WTC11 (cell line): ENCODE measurements at regions not wholly inside any gene's neighbourhood (a gene's known extent, or its start where the extent isn't known, plus 50 kb on each side); places are given as distances from the start of the nearest gene placed in this dataset.

Experiments used
- MYBL2 ChIP-seq: sonication (generic); formaldehyde crosslinking; IDR thresholded peaks from 2 replicates; pipeline ENCODE4 v1.8.1; 2023; ENCODE audit warnings: mild to moderate bottlenecking, moderate library complexity, missing genetic modification reagents
- STAT6 ChIP-seq: sonication (generic); formaldehyde crosslinking; conservative IDR thresholded peaks from 2 replicates; pipeline ENCODE4 v1.8.1; 2023; ENCODE audit warnings: mild to moderate bottlenecking, low read depth, missing genetic modification reagents, moderate library complexity
- USF2 ChIP-seq: sonication (generic); formaldehyde crosslinking; IDR thresholded peaks from 2 replicates; pipeline ENCODE4 v1.8.1; 2023; ENCODE audit warnings: mild to moderate bottlenecking, missing genetic modification reagents, moderate library complexity
- TF ChIP-seq, protein P1 (sequence below): sonication (generic); formaldehyde crosslinking; IDR thresholded peaks from 2 replicates; pipeline ENCODE4 v1.8.1; 2023; ENCODE audit warnings: mild to moderate bottlenecking, missing genetic modification reagents, borderline replicate concordance
- TF ChIP-seq, protein P2 (sequence below): fragments of 200-600 bp; IDR thresholded peaks from 2 replicates; pipeline ENCODE4 v1.8.0; 2022; ENCODE audit warnings: antibody characterized with exemption
- TF ChIP-seq, protein P3 (sequence below): sonication (generic); formaldehyde crosslinking; IDR thresholded peaks from 2 replicates; pipeline ENCODE4 v1.8.1; 2022; ENCODE audit warnings: low read depth, missing genetic modification reagents, borderline replicate concordance
- TF ChIP-seq, protein P4 (sequence below): sonication (generic); formaldehyde crosslinking; IDR thresholded peaks from 2 replicates; pipeline ENCODE4 v1.8.0; 2022; ENCODE audit warnings: mild to moderate bottlenecking, missing genetic modification reagents

DNA sequence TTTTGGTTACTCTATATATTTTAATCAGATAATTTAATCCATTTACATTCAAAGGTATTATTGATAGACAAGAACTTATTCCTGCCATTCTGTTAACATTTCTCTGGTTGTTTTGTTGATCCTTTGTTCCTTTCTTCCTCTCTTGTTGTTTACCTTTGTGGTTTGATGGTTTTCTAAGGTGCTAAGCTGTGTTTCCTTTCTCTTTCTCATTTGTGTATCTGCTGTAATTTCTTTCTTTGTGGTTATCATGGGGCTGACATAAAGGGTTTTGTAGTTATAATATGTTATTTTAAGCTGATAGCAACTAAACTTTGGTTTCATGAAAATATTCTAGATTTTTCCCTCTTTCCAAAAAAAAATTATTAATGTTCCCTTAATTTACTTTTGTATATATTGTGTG lies 179.2 kb downstream of the NDUFA10 start:
- TF ChIP-seq, protein P1, sequence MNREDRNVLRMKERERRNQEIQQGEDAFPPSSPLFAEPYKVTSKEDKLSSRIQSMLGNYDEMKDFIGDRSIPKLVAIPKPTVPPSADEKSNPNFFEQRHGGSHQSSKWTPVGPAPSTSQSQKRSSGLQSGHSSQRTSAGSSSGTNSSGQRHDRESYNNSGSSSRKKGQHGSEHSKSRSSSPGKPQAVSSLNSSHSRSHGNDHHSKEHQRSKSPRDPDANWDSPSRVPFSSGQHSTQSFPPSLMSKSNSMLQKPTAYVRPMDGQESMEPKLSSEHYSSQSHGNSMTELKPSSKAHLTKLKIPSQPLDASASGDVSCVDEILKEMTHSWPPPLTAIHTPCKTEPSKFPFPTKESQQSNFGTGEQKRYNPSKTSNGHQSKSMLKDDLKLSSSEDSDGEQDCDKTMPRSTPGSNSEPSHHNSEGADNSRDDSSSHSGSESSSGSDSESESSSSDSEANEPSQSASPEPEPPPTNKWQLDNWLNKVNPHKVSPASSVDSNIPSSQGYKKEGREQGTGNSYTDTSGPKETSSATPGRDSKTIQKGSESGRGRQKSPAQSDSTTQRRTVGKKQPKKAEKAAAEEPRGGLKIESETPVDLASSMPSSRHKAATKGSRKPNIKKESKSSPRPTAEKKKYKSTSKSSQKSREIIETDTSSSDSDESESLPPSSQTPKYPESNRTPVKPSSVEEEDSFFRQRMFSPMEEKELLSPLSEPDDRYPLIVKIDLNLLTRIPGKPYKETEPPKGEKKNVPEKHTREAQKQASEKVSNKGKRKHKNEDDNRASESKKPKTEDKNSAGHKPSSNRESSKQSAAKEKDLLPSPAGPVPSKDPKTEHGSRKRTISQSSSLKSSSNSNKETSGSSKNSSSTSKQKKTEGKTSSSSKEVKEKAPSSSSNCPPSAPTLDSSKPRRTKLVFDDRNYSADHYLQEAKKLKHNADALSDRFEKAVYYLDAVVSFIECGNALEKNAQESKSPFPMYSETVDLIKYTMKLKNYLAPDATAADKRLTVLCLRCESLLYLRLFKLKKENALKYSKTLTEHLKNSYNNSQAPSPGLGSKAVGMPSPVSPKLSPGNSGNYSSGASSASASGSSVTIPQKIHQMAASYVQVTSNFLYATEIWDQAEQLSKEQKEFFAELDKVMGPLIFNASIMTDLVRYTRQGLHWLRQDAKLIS (CRISPR knock-in tag): no peak
- no peak for TF ChIP-seq USF2 (CRISPR knock-in tag)
- TF ChIP-seq, protein P2, sequence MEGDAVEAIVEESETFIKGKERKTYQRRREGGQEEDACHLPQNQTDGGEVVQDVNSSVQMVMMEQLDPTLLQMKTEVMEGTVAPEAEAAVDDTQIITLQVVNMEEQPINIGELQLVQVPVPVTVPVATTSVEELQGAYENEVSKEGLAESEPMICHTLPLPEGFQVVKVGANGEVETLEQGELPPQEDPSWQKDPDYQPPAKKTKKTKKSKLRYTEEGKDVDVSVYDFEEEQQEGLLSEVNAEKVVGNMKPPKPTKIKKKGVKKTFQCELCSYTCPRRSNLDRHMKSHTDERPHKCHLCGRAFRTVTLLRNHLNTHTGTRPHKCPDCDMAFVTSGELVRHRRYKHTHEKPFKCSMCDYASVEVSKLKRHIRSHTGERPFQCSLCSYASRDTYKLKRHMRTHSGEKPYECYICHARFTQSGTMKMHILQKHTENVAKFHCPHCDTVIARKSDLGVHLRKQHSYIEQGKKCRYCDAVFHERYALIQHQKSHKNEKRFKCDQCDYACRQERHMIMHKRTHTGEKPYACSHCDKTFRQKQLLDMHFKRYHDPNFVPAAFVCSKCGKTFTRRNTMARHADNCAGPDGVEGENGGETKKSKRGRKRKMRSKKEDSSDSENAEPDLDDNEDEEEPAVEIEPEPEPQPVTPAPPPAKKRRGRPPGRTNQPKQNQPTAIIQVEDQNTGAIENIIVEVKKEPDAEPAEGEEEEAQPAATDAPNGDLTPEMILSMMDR: no peak
- no peak for TF ChIP-seq STAT6 (CRISPR knock-in tag)
- TF ChIP-seq MYBL2 (CRISPR knock-in tag): no peak
- TF ChIP-seq, protein P3, sequence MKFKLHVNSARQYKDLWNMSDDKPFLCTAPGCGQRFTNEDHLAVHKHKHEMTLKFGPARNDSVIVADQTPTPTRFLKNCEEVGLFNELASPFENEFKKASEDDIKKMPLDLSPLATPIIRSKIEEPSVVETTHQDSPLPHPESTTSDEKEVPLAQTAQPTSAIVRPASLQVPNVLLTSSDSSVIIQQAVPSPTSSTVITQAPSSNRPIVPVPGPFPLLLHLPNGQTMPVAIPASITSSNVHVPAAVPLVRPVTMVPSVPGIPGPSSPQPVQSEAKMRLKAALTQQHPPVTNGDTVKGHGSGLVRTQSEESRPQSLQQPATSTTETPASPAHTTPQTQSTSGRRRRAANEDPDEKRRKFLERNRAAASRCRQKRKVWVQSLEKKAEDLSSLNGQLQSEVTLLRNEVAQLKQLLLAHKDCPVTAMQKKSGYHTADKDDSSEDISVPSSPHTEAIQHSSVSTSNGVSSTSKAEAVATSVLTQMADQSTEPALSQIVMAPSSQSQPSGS (CRISPR knock-in tag): no peak
- TF ChIP-seq, protein P4, sequence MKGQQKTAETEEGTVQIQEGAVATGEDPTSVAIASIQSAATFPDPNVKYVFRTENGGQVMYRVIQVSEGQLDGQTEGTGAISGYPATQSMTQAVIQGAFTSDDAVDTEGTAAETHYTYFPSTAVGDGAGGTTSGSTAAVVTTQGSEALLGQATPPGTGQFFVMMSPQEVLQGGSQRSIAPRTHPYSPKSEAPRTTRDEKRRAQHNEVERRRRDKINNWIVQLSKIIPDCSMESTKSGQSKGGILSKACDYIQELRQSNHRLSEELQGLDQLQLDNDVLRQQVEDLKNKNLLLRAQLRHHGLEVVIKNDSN (CRISPR knock-in tag): no peak
